Aorta (tissue), 5 donors: ENCODE measurements at regions not wholly inside any gene's neighbourhood (a gene's known extent, or its start where the extent isn't known, plus 50 kb on each side); places are given as distances from the start of the nearest gene placed in this dataset.

ENCODE experiments used
- ATAC-seq: fragments of 200-7000 bp; cut with Tn5 transposase; one replicate; pipeline ENCODE4 v1.9.1; 2022; ENCODE audit warnings: moderate library complexity; ENCODE audit not compliant: low FRiP score
- DNase-seq, 2 donors: peaks; one replicate each; pipeline ENCODE4 v3.0.0-alpha.2; 2020
- H3K27ac ChIP-seq, 2 donors: one replicate each; pipeline ENCODE4 v1.5.1; 2013; ENCODE audit warnings: low read length in 2 of 2, mild to moderate bottlenecking in 2 of 2, moderate library complexity in 2 of 2, control low read depth in 1 of 2, inconsistent platforms in 1 of 2, low read depth in 1 of 2
- H3K27me3 ChIP-seq, 2 donors: one replicate each; pipeline ENCODE4 v1.6.1; 2013; ENCODE audit warnings: control low read depth in 1 of 2, low read length in 1 of 2, mild to moderate bottlenecking in 1 of 2, moderate library complexity in 1 of 2; ENCODE audit not compliant: insufficient read depth in 2 of 2, control insufficient read depth in 1 of 2
- H3K36me3 ChIP-seq, 2 donors: one replicate each; pipeline ENCODE4 v1.6.1; 2013; ENCODE audit warnings: control low read depth in 1 of 2, low read length in 1 of 2, mild to moderate bottlenecking in 1 of 2; ENCODE audit not compliant: insufficient read depth in 2 of 2, control insufficient read depth in 1 of 2
- H3K4me1 ChIP-seq, 2 donors: one replicate each; pipeline ENCODE4 v1.6.1; 2013; ENCODE audit warnings: low read length in 2 of 2, control low read depth in 1 of 2, mild to moderate bottlenecking in 1 of 2, moderate library complexity in 1 of 2; ENCODE audit not compliant: insufficient read depth in 2 of 2, control insufficient read depth in 1 of 2
- H3K4me3 ChIP-seq, 2 donors: one replicate each; pipeline ENCODE4 v1.5.1; 2013; ENCODE audit warnings: low read length in 2 of 2, control low read depth in 1 of 2, mild to moderate bottlenecking in 1 of 2
- H3K9me3 ChIP-seq: one replicate; pipeline ENCODE4 v1.6.1; 2013; ENCODE audit warnings: mild to moderate bottlenecking, low read length; ENCODE audit not compliant: control insufficient read depth
- WGBS, 2 donors: extraction: QIAGEN DNeasy Blood & Tissue Kit; methylation state at CpG; one replicate each; pipeline ENCODE4 v1.1.7; 2013; 5-methylcytosine and 5-hydroxymethylcytosine counted together
- intact Hi-C, 2 donors: fragments of 100-400 bp; cut with DNase I; formaldehyde crosslinking; loops; one replicate each; pipeline versions ENCODE4 v1.14.2 to v1.15.0; 2022
- donor health status: healthy with polysubstance abuse.
- donor health status: Bipolar disorder and iron deficiency.
- donor health status: DM: no; HTN: no; CAD: no.
- donor health status: DM: no; HTN: no; CAD: no.
- donor health status: DM: yes; HTN: yes; CAD: no.

GRCh38 chr20:58162986-58163385 lies 65.5 kb downstream of the ANKRD60 start:
- no peaks in the 10 kb centered on the region for H3K9me3 ChIP-seq
- WGBS, 2 donors = 92 to 94% methylated on average over 3 of the region's 3 CpGs
- no peaks in the 10 kb centered on the region for H3K4me1 ChIP-seq
- H3K36me3 ChIP-seq = no peaks in the 10 kb centered on the region
- no peak overlapping the region for H3K27ac ChIP-seq
- intact Hi-C loops = no loop called here
- ATAC-seq = no peak
- no peak overlapping the region for H3K4me3 ChIP-seq
- no peak for DNase-seq
- no peaks in the 10 kb centered on the region for H3K27me3 ChIP-seq

DNA sequence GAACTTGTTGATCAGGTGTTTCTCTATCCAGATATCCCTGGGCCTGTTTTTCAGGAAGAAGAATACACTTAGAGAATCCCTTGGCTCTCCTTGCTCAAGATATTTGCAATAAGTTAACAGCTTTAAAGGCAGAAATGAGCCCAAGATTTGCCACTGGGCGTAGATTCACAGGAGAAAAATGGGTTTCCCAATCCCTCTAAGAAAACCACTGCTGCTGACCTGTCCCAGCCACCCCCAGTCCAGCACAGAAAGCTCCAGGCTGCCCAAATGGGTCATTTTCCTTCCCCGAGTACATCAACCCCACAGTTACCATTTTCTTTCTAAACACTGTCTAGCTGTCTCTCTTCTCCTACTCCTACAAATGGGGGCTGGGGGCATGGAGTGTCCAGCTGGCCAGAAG lies 67.3 kb downstream of the ANKRD60 start:
- 90 to 97% methylated on average over 2 of the region's 2 CpGs for WGBS, 2 donors

DNA sequence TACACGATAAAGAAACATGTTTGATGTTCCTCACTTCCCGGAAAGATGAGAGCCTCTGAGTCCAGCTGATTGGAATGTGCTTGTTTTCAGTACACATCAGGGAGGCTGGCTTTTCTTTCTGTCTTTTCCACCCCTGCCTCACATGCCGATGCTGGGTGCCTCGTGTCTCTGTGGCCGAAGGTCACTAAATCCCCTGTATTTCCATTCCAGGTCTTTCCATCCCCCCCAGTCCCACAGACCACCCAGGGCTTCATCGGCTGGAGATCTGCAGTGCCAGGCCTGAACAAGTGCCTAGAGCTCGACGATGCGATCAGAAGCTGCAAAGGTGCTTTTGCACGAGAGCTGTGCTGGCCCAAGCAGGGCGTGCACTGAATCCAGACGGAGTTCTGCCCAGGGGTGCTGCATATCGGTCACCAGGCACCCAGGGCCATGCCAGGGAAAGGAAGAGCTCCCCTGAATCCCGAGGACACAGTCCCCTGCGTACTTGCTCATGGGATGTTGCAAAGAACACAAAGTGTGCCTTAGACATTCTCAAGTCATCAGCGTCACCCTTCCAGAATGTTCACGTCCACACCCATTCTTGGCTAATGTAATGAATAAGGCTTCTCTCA lies 67.9 kb downstream of the ANKRD60 start:
- H3K4me1 ChIP-seq = no peaks in the 10 kb centered on the region
- intact Hi-C loops = no loop called here
- no peaks in the 10 kb centered on the region for H3K36me3 ChIP-seq
- no peaks in the 10 kb centered on the region for H3K27me3 ChIP-seq
- H3K4me3 ChIP-seq = no peak overlapping the region
- no peak overlapping the region for H3K27ac ChIP-seq
- ATAC-seq = peak; percentile 34
- 83 to 87% methylated on average over 17 of the region's 17 CpGs for WGBS, 2 donors
- peak in 1 of 2 donors; percentile 71 for DNase-seq
- no peaks in the 10 kb centered on the region for H3K9me3 ChIP-seq

More for the DNA sequence above, 67.3 kb downstream of the ANKRD60 start:
- no peak overlapping the region for H3K27ac ChIP-seq
- H3K4me3 ChIP-seq = no peak overlapping the region
- H3K9me3 ChIP-seq = no peaks in the 10 kb centered on the region
- H3K27me3 ChIP-seq = no peaks in the 10 kb centered on the region
- no peak for DNase-seq
- intact Hi-C loops = no loop called here
- no peaks in the 10 kb centered on the region for H3K4me1 ChIP-seq
- ATAC-seq = no peak
- H3K36me3 ChIP-seq = no peaks in the 10 kb centered on the region

GRCh38 chr20:58155148-58155925 lies 73.1 kb downstream of the ANKRD60 start:
- intact Hi-C loops = no loop called here
- Histone ChIP-seq H3K4me1 (no peaks in the 10 kb centered on the region), H3K27ac (no peak overlapping the region), H3K4me3 (no peak overlapping the region), H3K36me3 (no peaks in the 10 kb centered on the region), H3K27me3 (no peaks in the 10 kb centered on the region), H3K9me3 (no peaks in the 10 kb centered on the region)
- no peak for ATAC-seq
- peak in 1 of 2 donors; percentile 21 for DNase-seq
- WGBS, 2 donors = 89% methylated on average over 13 of the region's 13 CpGs

DNA sequence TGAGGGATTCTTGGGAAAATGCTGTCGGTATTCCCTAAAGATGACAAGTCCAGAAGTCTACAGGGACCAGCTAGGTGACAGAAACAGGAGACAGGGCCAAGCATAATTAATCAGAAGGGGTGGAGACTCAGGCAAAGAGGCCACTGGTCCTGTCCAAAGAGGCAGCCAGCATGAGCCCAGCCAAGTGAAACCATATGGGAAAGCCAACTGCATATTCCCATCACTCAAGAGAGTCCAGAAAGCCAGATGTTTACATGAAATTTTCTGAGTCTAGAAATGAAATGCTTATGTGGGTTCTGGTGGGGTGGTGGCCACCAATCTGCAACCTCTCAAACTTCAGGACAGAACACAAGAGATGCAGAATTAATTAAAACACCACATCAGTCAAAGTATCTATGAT lies 74.3 kb downstream of the ANKRD60 start:
- Histone ChIP-seq H3K27ac (no peak overlapping the region), H3K27me3 (no peaks in the 10 kb centered on the region), H3K36me3 (no peaks in the 10 kb centered on the region), H3K4me1 (no peaks in the 10 kb centered on the region), H3K9me3 (no peaks in the 10 kb centered on the region), H3K4me3 (no peak overlapping the region)
- WGBS, 2 donors = 52 to 66% methylated on average over 1 of the region's 1 CpG
- intact Hi-C loops = no loop called here
- no peak for ATAC-seq
- no peak for DNase-seq

DNA sequence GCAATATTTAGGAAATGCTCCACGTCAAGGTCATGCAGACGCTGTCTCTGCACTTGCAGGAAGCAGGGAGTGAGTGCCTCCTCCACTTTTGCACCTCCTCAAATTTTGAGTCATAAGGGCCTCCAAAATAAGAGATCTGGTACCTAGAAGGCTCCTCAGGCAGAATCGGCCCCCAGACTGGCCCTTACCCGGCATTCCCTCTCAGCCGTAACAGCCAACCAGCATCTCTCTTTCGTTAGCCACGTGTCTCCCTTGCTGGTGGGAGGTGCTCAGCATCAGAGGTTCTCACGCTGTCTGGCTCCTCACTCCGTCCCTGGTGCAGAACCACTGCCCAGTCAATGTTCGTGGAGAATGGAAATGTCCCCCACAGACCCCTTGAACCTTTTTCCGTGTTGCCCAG lies 75.3 kb downstream of the ANKRD60 start:
- WGBS, 2 donors = 85 to 87% methylated on average over 11 of the region's 11 CpGs
- Histone ChIP-seq H3K36me3 (no peaks in the 10 kb centered on the region), H3K27me3 (no peaks in the 10 kb centered on the region)

DNA sequence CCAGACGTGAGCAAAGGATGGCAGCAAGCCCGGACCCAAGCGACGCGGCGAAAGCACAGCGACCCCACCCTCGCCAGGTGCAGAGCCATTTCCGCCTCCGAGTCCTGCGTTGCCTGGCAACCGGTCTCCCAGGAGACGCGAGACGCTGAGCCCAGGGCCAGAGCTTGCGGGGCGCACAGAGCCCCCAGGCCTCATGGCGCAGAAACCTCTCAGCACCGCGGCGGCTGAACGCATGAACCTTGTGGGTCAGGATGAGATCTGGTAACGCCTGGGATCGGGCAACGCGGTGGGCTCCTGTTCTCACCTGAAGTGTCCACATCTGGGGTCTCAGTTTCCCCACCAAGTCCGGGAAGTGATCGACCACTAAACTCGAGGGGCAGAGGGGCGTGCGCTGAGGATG lies 77.7 kb downstream of the ANKRD60 start:
- Histone ChIP-seq H3K9me3 (no peaks in the 10 kb centered on the region), H3K27ac (no peak overlapping the region), H3K4me3 (no peak overlapping the region), H3K4me1 (peaks cover 0 to 2% of the 10 kb centered on the region in 2 donors), H3K27me3 (no peaks in the 10 kb centered on the region), H3K36me3 (no peaks in the 10 kb centered on the region)
- intact Hi-C loops = no loop called here
- ATAC-seq (no peak), DNase-seq (peak in 1 of 2 donors; percentile 65)
- 71 to 73% methylated on average over 30 to 31 of the region's 31 CpGs for WGBS, 2 donors

More for the DNA sequence above, 75.3 kb downstream of the ANKRD60 start:
- no peak for ATAC-seq
- intact Hi-C loops = no loop called here
- DNase-seq = peak in 1 of 2 donors; percentile 56
- H3K9me3 ChIP-seq = no peaks in the 10 kb centered on the region
- H3K4me1 ChIP-seq = no peaks in the 10 kb centered on the region
- no peak overlapping the region for H3K27ac ChIP-seq
- H3K4me3 ChIP-seq = no peak overlapping the region

- no peak for ATAC-seq
- peak in 1 of 2 donors; percentile 66 for DNase-seq
- no peaks in the 10 kb centered on the region for H3K9me3 ChIP-seq
- H3K36me3 ChIP-seq = no peaks in the 10 kb centered on the region
- H3K27me3 ChIP-seq = no peaks in the 10 kb centered on the region
- H3K27ac ChIP-seq = no peak overlapping the region
- peaks cover 3 to 8% of the 10 kb centered on the region in 2 donors for H3K4me1 ChIP-seq
- H3K4me3 ChIP-seq = no peak overlapping the region
- WGBS, 2 donors = 16 to 17% methylated on average over 5 of the region's 5 CpGs
- intact Hi-C loops = loop anchor here in 1 of 2 donors (5.0 kb wide), 1 partner anchor 37 kb away; no protein-coding TSS in a partner anchor
Observed at GRCh38 chr20:58149437-58150091, 78.9 kb downstream of the ANKRD60 start.
